Smooth muscle cell (in vitro differentiated cells): ENCODE measurements at regions not wholly inside any gene's neighbourhood (a gene's known extent, or its start where the extent isn't known, plus 50 kb on each side); places are given as distances from the start of the nearest gene placed in this dataset.

Source experiments
- DNase-seq: peaks from one replicate; lab custom pipeline; 2025; ENCODE audit not compliant: unreplicated experiment; lab: John Stamatoyannopoulos, UW
- H2AFZ ChIP-seq: fragments of 200-600 bp; sonication (generic); 2 replicates; pipeline ENCODE4 v1.6.0; 2016; ENCODE audit warnings: antibody characterized with exemption, low read depth, mild to moderate bottlenecking
- H3F3A ChIP-seq: fragments of 200-600 bp; sonication (generic); 2 replicates; pipeline ENCODE4 v1.6.0; 2017; ENCODE audit warnings: antibody characterized with exemption, low read depth
- H3K27ac ChIP-seq: fragments of 200-600 bp; sonication (generic); 2 replicates; pipeline ENCODE4 v1.5.1; 2016; ENCODE audit warnings: low read depth, mild to moderate bottlenecking
- H3K27me3 ChIP-seq: fragments of 200-600 bp; sonication (generic); 2 replicates; pipeline ENCODE4 v1.6.1; 2016; ENCODE audit warnings: low read depth, mild to moderate bottlenecking
- H3K36me3 ChIP-seq: fragments of 200-600 bp; sonication (generic); 2 replicates; pipeline ENCODE4 v1.5.1; 2016; ENCODE audit warnings: low read depth
- H3K4me1 ChIP-seq: fragments of 200-600 bp; sonication (generic); 2 replicates; pipeline ENCODE4 v1.5.1; 2016; ENCODE audit warnings: low read depth
- H3K4me2 ChIP-seq: fragments of 200-600 bp; sonication (generic); 2 replicates; pipeline ENCODE4 v1.6.0; 2016; ENCODE audit warnings: mild to moderate bottlenecking
- H3K4me3 ChIP-seq: fragments of 200-600 bp; sonication (generic); 2 replicates; pipeline ENCODE4 v1.5.1; 2016; ENCODE audit warnings: mild to moderate bottlenecking
- H3K79me2 ChIP-seq: fragments of 200-600 bp; sonication (generic); 2 replicates; pipeline ENCODE4 v1.6.0; 2016; ENCODE audit warnings: low read depth, mild to moderate bottlenecking
- H3K9ac ChIP-seq: fragments of 200-600 bp; sonication (generic); 2 replicates; pipeline ENCODE4 v1.6.0; 2016; ENCODE audit warnings: low read depth
- H3K9me3 ChIP-seq: fragments of 200-600 bp; sonication (generic); replicated peaks from 2 replicates; pipeline ENCODE4 v1.5.1; 2016; ENCODE audit warnings: low read depth
- H4K20me1 ChIP-seq: fragments of 200-600 bp; sonication (generic); 2 replicates; pipeline ENCODE4 v1.6.0; 2016; ENCODE audit warnings: low read depth
- WGBS: methylation state at CpG from one replicate; pipeline ENCODE4 v1.1.7; 2016; ENCODE audit warnings: low lambda C conversion rate; 5-methylcytosine and 5-hydroxymethylcytosine counted together
- TF ChIP-seq, protein P1 (sequence below): fragments of 200-600 bp; sonication (generic); IDR thresholded peaks from 2 replicates; pipeline ENCODE4 v1.5.1; 2017; ENCODE audit warnings: borderline replicate concordance, mild to moderate bottlenecking, antibody characterized with exemption; ENCODE audit not compliant: insufficient read depth, poor library complexity, severe bottlenecking

DNA sequence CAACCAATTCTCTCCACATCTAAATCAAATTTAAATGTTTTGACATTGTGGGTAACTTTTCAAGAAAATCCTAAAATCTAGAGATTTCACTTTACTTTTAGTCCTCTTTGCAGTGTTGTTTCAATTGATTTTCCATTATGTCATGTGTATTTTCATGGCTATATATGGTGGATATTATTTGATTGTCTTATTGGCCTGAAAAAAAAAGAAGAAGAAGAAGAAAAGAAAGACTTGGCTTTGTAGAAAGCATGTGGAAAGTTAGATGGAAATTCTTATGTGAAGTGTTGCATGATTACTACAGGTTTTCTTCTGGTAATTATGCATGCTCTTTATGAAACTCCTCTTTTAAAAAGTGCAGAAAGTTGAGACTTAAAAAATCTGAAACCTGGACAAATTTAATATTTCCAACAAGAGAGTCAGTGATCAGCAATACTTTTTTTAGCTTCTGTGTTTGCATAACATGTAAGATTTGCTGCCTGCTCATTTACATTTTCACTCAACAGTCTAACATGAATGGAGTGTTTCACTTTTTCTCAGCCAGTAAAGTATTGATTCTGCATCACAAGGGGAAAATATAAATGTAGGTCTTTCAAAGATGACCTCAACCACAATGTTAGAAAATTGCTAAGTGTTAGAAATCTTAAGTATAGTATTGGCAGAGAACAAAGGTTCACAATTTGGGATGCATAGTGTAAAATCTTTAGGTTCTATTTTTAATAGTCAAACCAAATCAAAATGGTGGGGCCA is 438.7 kb downstream of the BCKDHB start:
- TF ChIP-seq, protein P1, sequence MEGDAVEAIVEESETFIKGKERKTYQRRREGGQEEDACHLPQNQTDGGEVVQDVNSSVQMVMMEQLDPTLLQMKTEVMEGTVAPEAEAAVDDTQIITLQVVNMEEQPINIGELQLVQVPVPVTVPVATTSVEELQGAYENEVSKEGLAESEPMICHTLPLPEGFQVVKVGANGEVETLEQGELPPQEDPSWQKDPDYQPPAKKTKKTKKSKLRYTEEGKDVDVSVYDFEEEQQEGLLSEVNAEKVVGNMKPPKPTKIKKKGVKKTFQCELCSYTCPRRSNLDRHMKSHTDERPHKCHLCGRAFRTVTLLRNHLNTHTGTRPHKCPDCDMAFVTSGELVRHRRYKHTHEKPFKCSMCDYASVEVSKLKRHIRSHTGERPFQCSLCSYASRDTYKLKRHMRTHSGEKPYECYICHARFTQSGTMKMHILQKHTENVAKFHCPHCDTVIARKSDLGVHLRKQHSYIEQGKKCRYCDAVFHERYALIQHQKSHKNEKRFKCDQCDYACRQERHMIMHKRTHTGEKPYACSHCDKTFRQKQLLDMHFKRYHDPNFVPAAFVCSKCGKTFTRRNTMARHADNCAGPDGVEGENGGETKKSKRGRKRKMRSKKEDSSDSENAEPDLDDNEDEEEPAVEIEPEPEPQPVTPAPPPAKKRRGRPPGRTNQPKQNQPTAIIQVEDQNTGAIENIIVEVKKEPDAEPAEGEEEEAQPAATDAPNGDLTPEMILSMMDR, result no peak
- Histone ChIP-seq H3K4me2 (no peak overlapping the region), H3K27me3 (no peaks in the 10 kb centered on the region), H3K36me3 (no peaks in the 10 kb centered on the region), H4K20me1 (no peaks in the 10 kb centered on the region), H3K79me2 (no peaks in the 10 kb centered on the region), H2AFZ (no peak overlapping the region), H3K9me3 (no peaks in the 10 kb centered on the region), H3K4me3 (no peak overlapping the region), H3K27ac (peak overlapping the region; percentile 35), H3K4me1 (no peaks in the 10 kb centered on the region), H3K9ac (no peak overlapping the region), H3F3A (peaks cover 9% of the 10 kb centered on the region)
- DNase-seq, result no peak

DNA sequence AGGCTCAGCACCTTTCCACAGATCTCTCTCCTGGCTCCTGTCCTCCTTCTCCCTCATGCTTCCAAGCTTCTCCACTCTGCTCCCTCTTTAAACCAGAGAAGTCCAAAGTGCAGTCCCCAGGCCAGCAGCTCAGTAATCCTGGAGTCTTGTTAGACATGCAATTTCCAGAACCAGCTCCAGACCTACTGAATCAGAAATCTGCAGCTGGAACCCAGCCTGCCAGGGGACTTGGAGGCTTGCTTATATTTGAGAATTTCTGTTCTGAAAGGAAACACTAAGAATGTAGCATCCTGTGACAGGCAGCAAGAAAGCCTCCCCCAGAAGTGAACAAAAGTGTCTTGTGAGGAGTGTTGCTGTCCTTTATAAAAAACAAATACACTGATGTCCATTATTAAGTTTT is 438.1 kb downstream of the BCKDHB start:
- TF ChIP-seq, protein P1, result no peak
- no peaks in the 10 kb centered on the region for H3K36me3 ChIP-seq
- H3K4me1 ChIP-seq, result no peaks in the 10 kb centered on the region
- no peaks in the 10 kb centered on the region for H3K9me3 ChIP-seq
- peak overlapping the region; percentile 35 for H3K27ac ChIP-seq
- no peak overlapping the region for H3K4me2 ChIP-seq
- H3K27me3 ChIP-seq, result no peaks in the 10 kb centered on the region
- DNase-seq, result no peak
- H3K9ac ChIP-seq, result no peak overlapping the region
- H3K79me2 ChIP-seq, result no peaks in the 10 kb centered on the region
- no peak overlapping the region for H3K4me3 ChIP-seq
- no peaks in the 10 kb centered on the region for H4K20me1 ChIP-seq
- H3F3A ChIP-seq, result peaks cover 9% of the 10 kb centered on the region
- no peak overlapping the region for H2AFZ ChIP-seq

DNA sequence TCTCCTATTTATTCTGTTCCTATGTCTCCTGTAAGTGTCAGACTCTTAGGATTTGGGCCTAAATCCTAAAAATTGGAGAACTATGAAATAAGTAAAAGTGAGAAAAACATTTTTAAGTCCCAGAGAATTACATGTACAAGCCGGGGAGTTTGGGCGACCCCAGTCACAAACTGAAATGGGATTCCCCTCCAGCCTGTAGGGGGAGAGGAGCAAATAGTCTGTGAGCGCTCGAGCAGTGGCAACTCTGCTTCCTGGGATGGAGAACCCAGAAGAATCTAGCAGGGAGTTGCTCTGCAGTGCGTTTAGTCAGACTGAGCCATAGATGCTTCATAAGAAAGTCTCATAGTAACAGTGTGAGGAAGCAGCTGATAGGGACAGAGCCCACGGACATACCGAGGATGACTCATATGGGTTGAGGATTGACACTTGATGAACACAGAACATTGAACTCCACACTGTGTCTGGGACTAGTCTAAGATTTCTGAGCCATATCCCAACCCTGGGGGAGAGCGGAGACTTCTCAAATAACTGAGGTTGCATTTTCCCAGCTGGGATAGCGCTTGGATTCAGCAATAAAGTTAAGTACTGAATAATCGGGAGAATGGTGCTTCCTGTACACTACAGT is 437.2 kb downstream of the BCKDHB start:
- H3K9me3 ChIP-seq, result no peaks in the 10 kb centered on the region
- no peaks in the 10 kb centered on the region for H3K4me1 ChIP-seq

More for the DNA sequence above, 437.2 kb downstream of the BCKDHB start:
- peaks cover 9% of the 10 kb centered on the region for H3F3A ChIP-seq
- H3K27ac ChIP-seq, result peak overlapping the region; percentile 68
- H3K79me2 ChIP-seq, result no peaks in the 10 kb centered on the region
- H3K9ac ChIP-seq, result no peak overlapping the region
- 50% methylated on average over 10 of the region's 10 CpGs for WGBS
- no peak for DNase-seq
- TF ChIP-seq, protein P1, result no peak
- no peaks in the 10 kb centered on the region for H3K27me3 ChIP-seq
- H3K4me2 ChIP-seq, result peak overlapping the region; percentile 34
- no peaks in the 10 kb centered on the region for H4K20me1 ChIP-seq
- H3K36me3 ChIP-seq, result no peaks in the 10 kb centered on the region
- no peak overlapping the region for H2AFZ ChIP-seq
- H3K4me3 ChIP-seq, result no peak overlapping the region
